ENCODE measurements at regions not wholly inside any gene's neighbourhood (a gene's known extent, or its start where the extent isn't known, plus 50 kb on each side); places are given as distances from the start of the nearest gene placed in this dataset.

DNA sequence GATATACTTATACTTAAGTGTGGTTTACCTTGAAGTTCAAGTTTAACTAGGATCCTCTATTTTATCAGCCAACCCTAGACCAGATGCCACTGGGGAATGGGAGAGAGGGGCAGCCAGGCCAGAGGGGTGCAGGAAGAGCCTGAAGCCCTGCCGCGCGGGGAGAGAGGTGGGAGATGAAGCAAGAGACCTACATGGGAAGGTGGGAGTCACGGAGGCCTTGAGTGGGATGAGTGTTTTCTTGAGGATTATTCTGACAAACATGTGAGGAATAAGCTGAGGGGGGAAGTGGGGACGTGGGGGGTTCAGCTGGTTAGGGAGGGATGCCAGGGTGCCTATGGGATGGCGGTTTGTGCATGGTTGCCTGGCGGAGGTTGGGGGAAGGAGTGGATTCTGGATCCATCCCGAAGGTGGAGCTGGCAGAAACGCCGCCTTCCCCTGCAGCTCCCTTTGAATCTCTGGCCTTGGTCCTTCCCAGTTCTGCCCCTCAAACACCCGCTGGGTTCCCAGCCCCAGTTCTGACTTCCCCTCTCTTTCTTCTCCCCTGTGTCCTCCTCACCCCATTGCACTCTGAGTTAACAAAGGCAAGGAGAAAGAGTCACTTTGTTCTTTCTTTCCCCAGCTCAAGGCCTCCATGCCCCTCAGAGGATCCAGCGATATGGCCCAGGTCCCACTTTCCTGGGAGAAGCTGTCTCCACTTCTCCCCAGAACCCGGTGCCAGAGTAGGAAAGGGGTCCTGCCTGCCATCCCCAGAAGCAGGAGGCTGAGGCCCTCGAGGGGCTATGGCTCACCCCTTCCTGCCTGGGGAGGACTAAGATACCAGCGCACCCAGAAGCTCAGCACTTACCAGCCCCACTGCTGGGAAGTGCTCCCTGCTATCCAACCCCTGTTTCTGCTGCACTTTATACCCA lies 274.2 kb downstream of the UACA start:
- DNase-seq = no peak

DNA sequence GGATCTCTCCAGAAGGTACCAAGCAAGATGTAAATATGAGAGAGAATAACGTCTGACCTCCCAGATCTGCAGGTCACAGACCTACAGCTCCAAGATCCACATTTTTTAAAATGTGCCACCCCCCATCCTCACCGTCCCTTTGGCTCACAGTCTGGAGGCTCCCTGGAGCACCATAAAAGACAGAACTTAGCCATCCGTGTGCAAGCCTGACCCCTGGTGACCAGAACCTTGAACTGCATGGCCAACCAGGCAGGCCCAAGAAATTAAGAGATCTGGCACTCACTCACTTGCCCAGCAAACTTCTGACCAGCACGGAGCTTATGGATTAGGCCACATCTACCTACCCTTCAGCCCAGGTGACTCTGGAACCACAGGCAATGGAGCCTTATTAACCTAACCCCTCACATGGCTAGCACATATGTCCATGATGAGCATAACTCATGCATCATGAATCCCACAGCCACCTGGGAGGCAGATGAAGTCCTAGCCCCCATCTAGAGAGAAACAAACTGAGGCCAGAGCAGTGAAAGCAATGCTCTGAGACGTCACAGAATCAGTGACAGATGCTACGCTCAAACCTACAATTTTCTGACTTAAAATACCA lies 275.3 kb downstream of the UACA start:
- DNase-seq = peak in 13 of 14 donors; percentile 8 to 62 (median 30)

DNA sequence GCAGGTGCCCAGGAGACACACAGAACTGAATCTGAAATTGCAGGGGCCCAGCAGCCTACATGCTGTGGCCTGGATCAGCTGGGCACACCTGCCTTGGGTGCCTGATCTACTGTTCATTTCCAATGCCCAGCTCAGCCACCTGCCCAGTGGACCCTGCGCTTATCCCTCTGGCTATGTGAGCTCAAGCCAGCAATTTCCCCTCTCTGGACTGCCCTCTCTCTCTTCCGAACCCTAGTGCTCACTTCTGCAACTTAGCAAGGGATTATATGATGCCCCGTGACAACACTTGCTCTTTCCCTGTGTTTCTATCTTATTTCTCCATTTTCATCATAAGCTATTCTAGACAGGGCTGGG lies 276.0 kb downstream of the UACA start:
- DNase-seq = no peak

DNA sequence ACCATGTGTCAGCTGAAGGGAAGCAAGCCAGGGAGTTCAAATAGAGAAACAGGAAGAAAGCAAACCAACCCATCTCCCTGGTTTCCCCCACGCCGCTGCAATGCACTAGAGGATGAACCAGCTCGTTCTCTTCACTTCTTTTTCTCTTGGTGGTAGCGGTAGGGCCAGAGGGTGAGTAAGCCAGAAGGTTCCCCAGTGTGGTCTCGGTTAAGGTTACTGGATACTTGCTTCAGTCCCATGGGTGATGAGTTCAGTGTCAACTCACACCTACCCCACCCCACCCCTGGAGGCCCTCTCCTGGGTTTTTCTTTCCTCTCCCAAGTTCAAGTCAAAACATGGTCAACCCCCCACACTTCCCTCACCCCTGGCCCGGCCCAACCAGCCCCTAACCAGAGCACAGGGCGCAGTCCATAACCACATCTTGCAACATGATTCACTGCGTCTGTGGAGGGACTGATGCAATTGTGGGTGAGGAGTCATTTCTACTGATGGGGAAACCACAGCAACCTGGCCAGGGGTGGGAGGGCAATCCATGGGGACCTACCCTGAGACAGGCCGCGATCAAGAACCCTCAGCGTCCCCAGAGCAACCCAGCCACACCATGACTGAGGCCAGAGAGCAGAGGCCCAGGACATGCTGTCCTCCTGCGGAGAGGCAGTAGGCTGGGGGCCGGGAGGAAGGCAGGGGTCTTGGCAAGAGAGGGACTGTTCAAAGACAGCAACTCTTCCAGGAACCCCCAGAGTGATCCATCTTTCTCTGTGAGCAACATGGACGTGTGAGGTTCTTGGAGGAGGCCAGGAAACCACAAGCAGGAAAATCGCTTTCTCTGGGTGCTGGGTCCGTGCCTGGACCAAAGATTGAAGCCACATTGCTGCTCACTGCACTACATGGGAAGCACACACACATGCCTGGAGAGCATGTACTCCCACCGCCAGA lies 276.6 kb downstream of the UACA start:
- DNase-seq = peak in 7 of 14 donors; percentile 5 to 68 (median 33)

DNA sequence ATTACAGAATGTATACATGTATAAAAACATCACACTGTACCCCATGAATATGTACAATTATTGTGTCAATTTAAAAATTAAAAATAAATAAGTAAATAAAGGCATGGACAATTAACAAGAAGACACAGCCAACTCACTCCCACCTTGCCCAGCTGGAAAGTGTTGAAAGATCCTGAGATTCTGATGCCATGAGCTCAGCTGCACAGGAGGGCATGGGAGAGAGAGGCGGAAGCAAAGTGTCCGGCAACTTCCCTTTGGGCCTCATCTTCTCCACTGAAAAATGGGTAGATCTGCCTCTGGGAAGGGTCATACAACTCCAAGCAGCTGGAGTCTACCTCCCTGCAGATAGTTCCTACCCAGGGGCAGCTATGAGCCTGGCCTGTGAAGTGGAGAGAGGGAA lies 277.3 kb downstream of the UACA start:
- no peak for DNase-seq

DNA sequence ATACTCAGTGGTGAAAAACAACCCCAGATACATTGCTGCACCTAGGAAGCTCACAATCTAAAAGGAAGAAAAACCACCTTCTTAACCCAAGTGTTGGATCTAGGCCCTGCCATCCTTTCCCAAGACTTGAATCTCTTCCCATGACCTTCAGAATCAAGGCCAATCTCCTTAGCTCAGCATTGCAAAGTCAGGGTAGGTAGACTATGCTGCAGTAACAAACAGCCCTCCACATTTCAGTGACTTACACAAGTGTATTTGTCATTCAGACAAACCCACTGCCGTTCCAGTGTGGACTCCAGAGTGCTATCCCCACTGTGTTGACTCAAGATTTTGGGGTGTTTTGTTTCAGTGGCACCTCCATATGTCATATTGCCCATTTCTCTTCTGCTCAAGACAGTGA lies 278.4 kb downstream of the UACA start:
- no peak for DNase-seq

DNA sequence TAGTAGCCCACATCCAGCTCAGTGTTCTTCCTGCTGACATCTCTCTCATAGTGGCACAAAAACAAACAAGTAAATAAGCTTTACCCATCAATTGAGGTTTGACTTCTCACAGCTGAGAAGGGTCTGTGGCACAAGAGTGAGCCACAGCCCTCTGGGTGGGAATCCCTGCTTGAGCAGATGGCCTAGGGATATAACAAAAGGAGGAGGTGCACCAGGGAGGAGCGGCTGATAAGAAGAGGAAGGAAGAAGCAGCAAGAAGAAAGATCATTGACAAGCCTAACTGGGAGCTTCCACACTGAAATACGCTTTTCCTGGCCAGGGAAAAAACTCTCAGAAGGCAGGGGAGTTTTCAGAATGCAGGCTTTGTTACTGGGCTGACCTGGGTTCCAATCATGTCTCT lies 279.8 kb downstream of the UACA start:
- DNase-seq = no peak

DNA sequence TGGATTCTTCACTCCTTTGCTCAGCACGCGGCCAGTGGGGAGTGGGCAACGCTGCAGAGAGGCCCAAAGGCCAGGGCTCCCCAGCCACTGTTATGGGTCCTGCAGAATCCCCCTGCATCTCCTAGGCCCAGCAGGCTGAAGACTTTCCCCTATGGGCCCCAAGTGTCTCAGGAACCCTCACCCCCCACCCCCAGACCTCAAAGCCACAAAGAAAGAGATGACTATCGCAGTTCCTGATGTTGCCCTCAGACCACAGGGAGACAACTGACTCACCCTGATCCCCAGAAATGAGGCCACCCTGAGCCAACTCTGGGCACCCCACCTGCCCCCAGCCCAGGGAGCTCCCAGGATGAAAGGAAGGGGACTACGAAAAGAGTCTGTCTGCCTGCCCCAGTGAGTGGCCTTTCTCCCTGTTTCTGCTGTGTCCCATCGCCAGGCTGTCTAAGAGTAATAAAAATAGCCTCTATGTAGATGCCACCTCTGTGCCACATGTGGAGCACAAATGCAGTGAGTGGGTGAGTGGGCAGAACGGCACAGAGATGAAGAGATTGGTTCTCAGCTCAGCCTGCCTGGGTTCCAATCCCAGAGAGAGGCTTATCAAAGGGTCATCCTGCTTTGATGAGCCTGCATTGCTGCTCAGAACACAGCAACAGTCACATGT lies 283.0 kb downstream of the UACA start:
- DNase-seq = no peak

DNA sequence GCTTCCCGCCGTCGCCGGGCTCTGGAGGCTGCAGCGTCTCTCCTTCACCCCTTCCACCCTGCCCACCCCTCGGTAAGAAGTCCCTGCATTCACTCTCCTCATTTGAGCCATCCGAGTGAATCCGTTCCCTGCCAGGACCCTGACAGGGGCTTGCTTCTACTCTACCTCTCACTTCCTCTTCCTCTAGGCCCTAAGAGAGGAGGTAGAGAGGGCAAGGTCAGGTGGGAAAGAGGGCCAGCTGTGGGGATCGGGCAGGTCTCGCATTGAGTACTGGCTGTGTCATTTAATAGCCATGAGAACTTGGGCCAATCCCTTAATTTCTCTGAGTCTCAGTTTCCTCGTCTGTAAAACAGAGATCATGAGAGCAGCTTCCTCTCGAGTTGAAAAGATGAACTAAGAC lies 283.6 kb downstream of the UACA start:
- no peak for DNase-seq

DNA sequence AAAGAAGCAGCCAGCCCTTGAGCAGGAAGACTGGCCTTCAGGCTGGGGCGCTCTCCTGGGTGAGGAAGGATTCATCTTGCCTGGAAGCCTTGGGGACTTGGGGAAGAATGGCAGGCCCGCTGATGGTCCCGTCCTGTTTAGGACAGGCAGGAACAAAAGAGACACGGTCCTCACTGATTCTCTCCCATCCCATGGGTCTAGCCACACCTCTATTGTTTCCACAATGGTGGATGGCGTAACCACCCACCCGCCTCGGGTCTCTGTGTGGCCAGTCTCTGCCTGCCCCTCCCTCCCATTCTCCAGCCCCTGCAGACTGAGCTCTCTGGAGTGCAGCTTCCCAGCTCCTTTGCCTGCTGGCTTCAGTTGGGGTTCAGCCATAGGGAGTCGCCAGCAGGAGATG lies 284.3 kb downstream of the UACA start:
- DNase-seq = no peak

DNA sequence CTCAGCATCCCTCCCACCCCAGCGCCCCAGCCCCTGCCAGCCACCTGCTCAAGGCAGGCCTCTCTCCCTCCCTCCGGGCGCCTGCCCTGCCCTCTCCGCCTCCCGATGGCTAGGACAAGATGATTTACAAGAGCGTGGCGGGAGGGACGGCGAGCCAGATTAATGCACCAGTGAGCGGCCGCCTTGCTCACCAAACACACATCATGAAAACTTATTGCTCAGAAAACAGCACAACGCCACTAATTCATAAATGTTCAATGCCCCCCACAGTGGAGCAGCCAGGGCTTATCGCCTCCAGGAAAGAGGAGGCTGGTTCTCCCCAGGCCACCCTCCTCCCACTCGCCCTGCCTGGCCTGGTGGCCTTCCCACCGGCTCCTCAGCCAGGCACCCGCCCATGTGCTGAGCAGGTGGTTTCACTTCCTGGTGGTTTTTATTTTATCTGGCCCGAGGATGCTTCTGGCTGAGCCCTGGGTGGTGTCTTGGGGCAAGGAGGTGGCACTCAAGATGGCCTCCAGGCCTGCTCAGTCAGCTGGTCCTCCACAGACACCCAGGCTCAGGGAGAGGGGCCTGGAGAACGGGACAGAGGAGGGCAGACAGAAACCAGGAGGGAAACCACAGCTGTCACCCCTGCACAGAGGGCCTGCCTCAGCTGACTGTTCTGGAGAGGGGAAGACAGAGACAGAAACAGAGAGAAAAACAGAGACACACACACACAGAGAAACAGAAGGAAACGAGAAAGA lies 284.9 kb downstream of the UACA start:
- peak in 8 of 14 donors; percentile 9 to 47 (median 24) for DNase-seq

DNA sequence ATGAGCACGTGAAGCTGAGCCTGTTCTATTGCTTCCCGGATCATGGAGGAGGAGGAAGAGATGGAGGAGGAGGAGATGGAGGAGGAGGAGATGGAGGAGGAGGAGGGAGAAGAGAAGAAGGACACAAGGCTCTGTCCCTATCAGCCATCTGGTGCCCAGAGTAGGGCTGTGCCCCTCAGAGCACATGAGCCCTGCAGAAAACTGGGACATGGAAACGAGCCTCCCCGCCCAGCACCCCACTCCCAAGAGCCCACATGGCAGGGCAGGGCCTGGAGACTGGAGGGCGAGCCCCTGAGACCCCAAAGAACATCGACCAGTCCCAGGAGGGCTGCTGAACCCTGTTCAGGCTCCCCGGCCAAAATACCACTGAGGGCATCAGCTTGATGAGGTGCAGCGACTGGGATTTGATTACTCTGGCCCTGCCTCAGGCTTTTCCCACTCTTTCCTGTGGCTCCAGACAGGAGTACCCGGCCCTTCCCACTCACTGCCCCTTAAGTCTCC lies 285.6 kb downstream of the UACA start:
- no peak for DNase-seq

DNA sequence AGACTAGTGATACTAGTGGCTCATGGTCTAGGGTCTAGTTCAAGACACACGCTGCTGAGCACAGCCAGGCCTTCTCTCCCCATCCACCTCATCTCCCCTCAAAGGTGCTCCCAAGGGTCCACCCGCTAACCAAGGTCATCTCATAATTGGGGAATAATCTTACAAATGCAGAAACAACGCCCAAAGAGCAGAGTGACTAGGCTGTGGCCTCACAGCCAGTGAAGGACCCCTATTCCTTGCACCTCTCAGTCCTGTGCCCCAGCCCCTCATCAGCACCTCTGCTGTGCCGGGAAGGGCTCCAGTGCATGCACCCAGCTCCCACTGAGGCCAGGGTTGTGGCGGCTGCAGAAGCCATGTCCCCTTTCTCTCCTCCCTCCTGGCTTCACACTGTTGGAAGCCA lies 286.9 kb downstream of the UACA start:
- DNase-seq = no peak

DNA sequence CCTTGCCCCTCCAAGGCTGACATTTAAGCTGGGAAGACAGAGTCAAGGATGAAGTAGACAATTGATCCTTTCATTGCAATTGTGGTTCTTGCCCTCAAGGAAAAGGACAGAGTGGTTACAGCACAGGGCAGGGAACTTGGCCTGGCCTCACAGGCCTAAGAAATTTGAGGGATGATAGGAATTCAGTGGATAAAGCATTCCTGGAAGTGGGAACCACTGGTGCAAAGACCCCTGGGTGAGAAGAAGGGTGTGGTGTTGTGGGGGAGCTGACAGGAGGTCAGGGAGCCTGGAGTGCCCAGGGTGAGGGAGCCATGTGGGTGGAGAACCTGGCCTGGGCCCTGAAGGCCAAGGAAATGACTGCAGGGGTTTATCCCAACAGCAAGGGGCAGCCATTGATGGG lies 287.4 kb downstream of the UACA start:
- no peak for DNase-seq

DNA sequence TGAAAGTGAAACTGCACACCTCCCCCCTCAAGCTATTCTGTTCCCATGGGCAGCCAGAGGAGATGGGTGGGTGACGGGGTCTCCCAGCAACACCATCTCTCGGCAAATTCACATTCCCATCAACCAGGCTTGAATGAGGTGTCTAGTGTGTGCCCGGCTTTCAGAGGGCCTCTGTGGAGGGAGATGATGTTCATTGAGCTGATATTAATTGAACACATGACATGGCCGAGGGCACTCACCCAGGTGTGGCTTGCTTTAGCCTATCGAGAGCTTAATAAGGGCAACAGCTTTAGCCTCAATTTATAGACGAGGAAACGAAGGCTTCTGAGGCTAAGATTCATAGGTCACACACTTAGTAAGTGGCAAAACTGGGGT lies 288.0 kb downstream of the UACA start:
- no peak for DNase-seq

DNA sequence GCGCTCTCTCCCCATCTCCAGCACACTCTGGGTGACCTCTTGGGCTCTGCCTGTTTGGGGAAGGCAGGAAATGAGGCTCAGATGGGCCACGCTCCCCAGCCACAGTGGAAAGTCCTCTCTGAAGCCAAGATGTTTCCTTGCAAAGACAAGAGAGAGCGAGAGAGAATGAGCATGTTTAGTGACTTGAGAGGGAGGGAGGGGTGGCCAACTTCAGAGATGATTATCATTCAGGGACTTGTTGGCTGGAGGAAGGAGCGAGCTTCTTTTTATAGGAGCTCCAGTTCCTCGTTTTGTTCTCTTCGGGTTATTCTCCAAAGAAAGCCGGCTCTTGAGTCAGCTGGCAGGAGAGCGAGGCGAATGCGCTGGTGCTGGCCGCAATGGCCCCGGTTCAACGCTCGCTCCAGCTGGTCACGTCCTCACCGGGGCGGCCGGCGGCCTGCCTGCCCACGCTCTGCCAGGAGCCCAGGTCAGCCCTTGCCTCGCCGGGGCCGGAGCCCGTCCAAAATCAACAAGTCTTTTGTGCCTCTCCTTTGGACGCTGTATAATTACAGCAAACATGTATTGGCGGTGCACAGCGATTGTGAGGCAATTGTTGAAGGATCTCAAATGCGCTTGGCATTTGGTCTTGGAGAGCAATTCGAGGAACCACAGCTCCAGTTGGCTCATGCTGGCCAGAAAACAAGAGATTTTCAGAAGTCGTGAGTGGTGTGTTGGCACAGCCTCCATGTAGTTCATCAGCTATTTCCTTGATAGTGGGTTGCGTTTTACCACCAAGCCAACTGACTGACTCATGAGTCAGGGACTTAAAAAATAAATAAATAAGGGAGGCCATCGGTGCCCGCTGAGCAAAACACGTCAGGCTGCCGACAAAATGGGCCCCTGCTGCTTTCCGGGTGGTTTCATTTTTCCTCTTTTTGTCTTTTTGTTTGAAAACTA lies 288.6 kb downstream of the UACA start:
- DNase-seq = peak in 9 of 14 donors; percentile 11 to 84 (median 22)

DNA sequence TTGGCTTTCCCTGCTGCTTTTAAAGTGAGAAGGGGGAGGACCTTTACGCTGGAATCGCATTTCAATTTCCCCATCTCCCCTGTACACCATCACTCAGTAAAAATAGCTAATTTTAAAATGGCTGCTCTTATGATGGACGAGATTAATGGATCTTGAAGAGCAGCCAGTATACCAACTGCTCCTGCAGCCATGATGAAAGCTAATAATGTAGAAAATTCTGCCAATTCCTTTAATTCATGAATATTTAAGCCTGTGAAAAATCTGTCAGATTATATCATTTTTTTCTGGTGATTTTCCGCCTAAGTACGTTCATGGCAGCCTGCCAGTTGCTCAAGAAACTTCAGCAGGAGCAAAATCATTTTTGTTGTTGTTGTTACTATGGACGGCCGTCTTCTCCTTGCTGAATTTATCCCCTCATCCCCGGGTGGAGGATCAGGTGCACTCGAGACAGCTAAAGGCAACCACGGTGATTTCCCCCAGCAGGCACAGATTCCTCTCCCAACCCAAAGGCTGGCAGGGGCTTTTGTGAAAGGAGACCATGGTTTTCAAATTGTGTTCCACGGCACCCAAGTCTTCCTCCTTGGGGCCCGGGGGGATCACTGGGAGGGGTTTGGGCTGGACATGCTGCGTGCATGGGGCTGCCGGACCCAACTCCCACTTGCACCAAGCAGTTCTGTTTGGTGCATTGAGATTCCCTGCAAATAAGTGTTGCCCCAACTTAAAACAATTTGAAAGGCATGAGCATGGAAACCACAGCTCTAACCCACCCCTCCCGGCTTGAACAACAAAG lies 289.6 kb downstream of the UACA start:
- no peak for DNase-seq

DNA sequence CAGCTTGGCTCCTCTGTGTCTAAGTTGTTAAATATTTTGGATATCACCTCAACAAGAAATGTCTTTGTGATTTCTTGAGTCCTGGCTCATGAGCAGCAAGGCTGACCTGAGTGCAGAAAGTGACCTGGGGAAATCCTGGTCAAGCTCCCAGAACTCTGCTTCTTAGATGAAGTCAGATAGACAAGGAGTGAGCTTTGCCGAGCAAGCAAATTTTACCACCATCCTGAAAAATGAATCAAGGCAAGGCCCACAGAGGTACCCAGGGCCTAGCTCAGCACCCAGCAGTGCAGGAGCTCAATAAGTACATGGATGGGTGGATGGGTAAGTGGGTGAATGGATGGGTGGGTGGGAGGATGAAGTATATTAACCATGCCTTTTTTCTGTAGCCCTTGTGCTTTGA lies 291.8 kb downstream of the UACA start:
- DNase-seq = no peak

DNA sequence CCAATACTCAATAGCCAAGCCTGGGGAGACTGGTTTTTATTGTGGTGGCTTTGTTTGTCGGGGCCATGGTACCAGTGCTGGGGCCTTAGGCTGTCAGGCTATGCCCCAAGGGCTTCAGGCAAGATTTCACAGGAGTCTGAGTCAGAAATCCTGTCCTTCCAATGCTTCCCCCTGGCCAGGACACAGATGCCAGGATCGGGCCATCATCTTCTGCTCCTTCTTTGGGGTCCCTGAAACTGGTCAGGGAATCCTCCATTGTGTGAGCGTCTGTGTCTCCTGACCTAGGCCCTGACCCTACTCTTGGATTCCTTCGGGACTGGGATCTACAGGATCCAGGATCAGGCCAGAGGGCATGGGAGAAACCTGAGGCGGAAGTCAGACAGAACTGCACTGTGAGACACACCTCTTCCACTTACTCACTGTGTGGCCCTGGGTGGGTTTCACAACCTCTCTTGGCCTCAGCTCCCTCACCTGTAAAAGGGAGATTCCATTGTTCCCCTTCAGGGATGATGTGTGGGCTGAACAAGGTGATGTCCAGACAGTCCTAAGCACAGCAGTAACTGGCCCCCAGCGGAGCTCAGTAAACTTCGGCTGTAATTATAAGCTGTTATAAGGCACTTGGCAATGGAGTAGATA lies 292.7 kb downstream of the UACA start:
- no peak for DNase-seq

Data from C1 segment of cervical spinal cord (tissue), 14 donors.